ENCODE measurements at regions not wholly inside any gene's neighbourhood (a gene's known extent, or its start where the extent isn't known, plus 50 kb on each side); places are given as distances from the start of the nearest gene placed in this dataset.

GRCh38 chr9:13787234-13787833, 507.8 kb upstream of the MPDZ start:
- TF ChIP-seq, protein P1, sequence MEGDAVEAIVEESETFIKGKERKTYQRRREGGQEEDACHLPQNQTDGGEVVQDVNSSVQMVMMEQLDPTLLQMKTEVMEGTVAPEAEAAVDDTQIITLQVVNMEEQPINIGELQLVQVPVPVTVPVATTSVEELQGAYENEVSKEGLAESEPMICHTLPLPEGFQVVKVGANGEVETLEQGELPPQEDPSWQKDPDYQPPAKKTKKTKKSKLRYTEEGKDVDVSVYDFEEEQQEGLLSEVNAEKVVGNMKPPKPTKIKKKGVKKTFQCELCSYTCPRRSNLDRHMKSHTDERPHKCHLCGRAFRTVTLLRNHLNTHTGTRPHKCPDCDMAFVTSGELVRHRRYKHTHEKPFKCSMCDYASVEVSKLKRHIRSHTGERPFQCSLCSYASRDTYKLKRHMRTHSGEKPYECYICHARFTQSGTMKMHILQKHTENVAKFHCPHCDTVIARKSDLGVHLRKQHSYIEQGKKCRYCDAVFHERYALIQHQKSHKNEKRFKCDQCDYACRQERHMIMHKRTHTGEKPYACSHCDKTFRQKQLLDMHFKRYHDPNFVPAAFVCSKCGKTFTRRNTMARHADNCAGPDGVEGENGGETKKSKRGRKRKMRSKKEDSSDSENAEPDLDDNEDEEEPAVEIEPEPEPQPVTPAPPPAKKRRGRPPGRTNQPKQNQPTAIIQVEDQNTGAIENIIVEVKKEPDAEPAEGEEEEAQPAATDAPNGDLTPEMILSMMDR (IDR thresholded peaks at IDR 0.05) = no peak
- no peak for TF ChIP-seq POLR2AphosphoS5 (IDR thresholded peaks at IDR 0.05; ENCODE audit: low read depth, low read length)
